Transverse colon (tissue), 4 donors: ENCODE measurements at regions not wholly inside any gene's neighbourhood (a gene's known extent, or its start where the extent isn't known, plus 50 kb on each side); places are given as distances from the start of the nearest gene placed in this dataset.

ENCODE experiments used
- DNase-seq: peaks from one replicate; pipeline ENCODE4 v3.0.0-alpha.2; 2019
- H3K27ac ChIP-seq, 4 donors: fragments of 200-600 bp; sonication (generic); 2 replicates each; pipeline ENCODE4 v1.5.1; 2016 to 2018; ENCODE audit warnings: inconsistent platforms in 4 of 4
- H3K27me3 ChIP-seq: fragments of 200-600 bp; sonication (generic); 2 replicates; pipeline ENCODE4 v1.5.1; 2017; ENCODE audit warnings: inconsistent platforms
- H3K36me3 ChIP-seq, 4 donors: fragments of 200-600 bp; sonication (generic); 2 replicates each; pipeline ENCODE4 v1.5.1; 2017 to 2019; ENCODE audit warnings: inconsistent platforms in 4 of 4
- H3K4me1 ChIP-seq, 4 donors: fragments of 200-600 bp; sonication (generic); 2 replicates each; pipeline ENCODE4 v1.5.1; 2017 to 2020; ENCODE audit warnings: inconsistent platforms in 4 of 4
- H3K4me3 ChIP-seq, 4 donors: fragments of 200-600 bp; sonication (generic); 1 replicate in 1 of 4; 2 replicates in 3 of 4; pipeline versions ENCODE4 v1.5.1 to v1.6.1; 2017 to 2019; ENCODE audit warnings: inconsistent platforms in 4 of 4
- H3K9me3 ChIP-seq, 2 donors: fragments of 200-600 bp; sonication (generic); 2 replicates each; pipeline ENCODE4 v1.5.1; 2017 to 2019; ENCODE audit warnings: inconsistent platforms in 2 of 2
- CTCF ChIP-seq, 5 experiments: fragments of 200-600 bp in 3 of 5; fragments of 450-650 bp in 2 of 5; sonication (generic) in 3 of 5; IDR thresholded peaks; 1 replicate in 2 of 5; 2 replicates in 3 of 5; pipeline ENCODE4 v1.5.1; 2016 to 2017; ENCODE audit warnings: antibody characterized with exemption in 5 of 5, inconsistent platforms in 3 of 5, mild to moderate bottlenecking in 2 of 5, moderate library complexity in 1 of 5
- EP300 ChIP-seq: sonication (generic); formaldehyde crosslinking; IDR thresholded peaks from one replicate; pipeline ENCODE4 v1.6.1; 2017; ENCODE audit warnings: antibody characterized with exemption, low read depth
- POLR2A ChIP-seq: fragments of 450-650 bp; IDR thresholded peaks from one replicate; pipeline ENCODE4 v1.6.1; 2016; ENCODE audit warnings: antibody characterized with exemption, mild to moderate bottlenecking, moderate library complexity
- POLR2AphosphoS5 ChIP-seq, 3 donors: sonication (generic); formaldehyde crosslinking; IDR thresholded peaks; one replicate each; pipeline ENCODE4 v1.6.1; 2016; ENCODE audit warnings: antibody characterized with exemption in 3 of 3
- WGBS, 2 donors: methylation state at CpG; one replicate each; pipeline ENCODE4 v1.1.5; 2018; ENCODE audit warnings: low coverage in 1 of 2; 5-methylcytosine and 5-hydroxymethylcytosine counted together
- in situ Hi-C, 4 donors: fragments of 200-750 bp; cut with MboI; loops; one replicate each; pipeline versions ENCODE4 v1.15.0 to v1.15.1; 2017; ENCODE audit warnings: low sequenced_read_pairs in 3 of 4, low pct_ligation_motif_present in 1 of 4, low pct_unique_long_range_greater_than_20kb in 1 of 4
- intact Hi-C: fragments of 100-400 bp; cut with DNase I; formaldehyde crosslinking; loops from one replicate; pipeline ENCODE4 v1.15.1; 2023; ENCODE audit warnings: low total_unique reads

GRCh38 chr20:11406877-11407276 is 510.8 kb upstream of the BTBD3 start:
- in situ Hi-C loops = no loop called here

GRCh38 chr20:11409561-11409960 is 508.1 kb upstream of the BTBD3 start:
- intact Hi-C loops (no loop called here), in situ Hi-C loops (no loop called here)
- Histone ChIP-seq H3K36me3 (no peaks in the 10 kb centered on the region), H3K27me3 (no peaks in the 10 kb centered on the region), H3K4me1 (no peaks in the 10 kb centered on the region), H3K27ac (no peak overlapping the region), H3K9me3 (no peaks in the 10 kb centered on the region), H3K4me3 (no peak overlapping the region)
- no peak for TF ChIP-seq POLR2AphosphoS5 (IDR thresholded peaks at IDR 0.05)
- TF ChIP-seq POLR2A = no peak
- no peak for TF ChIP-seq CTCF (IDR thresholded peaks at IDR 0.05)
- no peak for TF ChIP-seq EP300
- DNase-seq = no peak

More at GRCh38 chr20:11406877-11407276, 510.8 kb upstream of the BTBD3 start:
- Histone ChIP-seq H3K27me3 (no peaks in the 10 kb centered on the region), H3K4me1 (no peaks in the 10 kb centered on the region), H3K36me3 (no peaks in the 10 kb centered on the region), H3K27ac (no peak overlapping the region), H3K9me3 (no peaks in the 10 kb centered on the region), H3K4me3 (no peak overlapping the region)
- 76 to 83% methylated on average over 1 to 6 of the region's 6 CpGs for WGBS, 2 donors
- TF ChIP-seq POLR2A = no peak
- intact Hi-C loops = no loop called here
- no peak for DNase-seq

GRCh38 chr20:11411765-11412164 is 505.9 kb upstream of the BTBD3 start:
- Histone ChIP-seq H3K4me1 (no peaks in the 10 kb centered on the region), H3K27me3 (no peaks in the 10 kb centered on the region), H3K36me3 (no peaks in the 10 kb centered on the region), H3K9me3 (no peaks in the 10 kb centered on the region), H3K27ac (no peak overlapping the region), H3K4me3 (no peak overlapping the region)
- in situ Hi-C loops = no loop called here
- intact Hi-C loops = no loop called here
- WGBS, 2 donors = 83 to 92% methylated on average over 11 of the region's 11 CpGs
- no peak for TF ChIP-seq POLR2AphosphoS5 (IDR thresholded peaks at IDR 0.05)
- no peak for TF ChIP-seq EP300
- no peak for TF ChIP-seq POLR2A
- no peak for TF ChIP-seq CTCF (IDR thresholded peaks at IDR 0.05)
- no peak for DNase-seq

GRCh38 chr20:11426948-11427347 is 490.7 kb upstream of the BTBD3 start:
- H3K9me3 ChIP-seq = no peaks in the 10 kb centered on the region
- intact Hi-C loops (no loop called here), in situ Hi-C loops (no loop called here)
- TF ChIP-seq POLR2AphosphoS5 (IDR thresholded peaks at IDR 0.05) (no peak), CTCF (IDR thresholded peaks at IDR 0.05) (no peak), POLR2A (no peak), EP300 (no peak)
- no peak overlapping the region for H3K4me3 ChIP-seq
- H3K36me3 ChIP-seq = no peaks in the 10 kb centered on the region
- peaks cover 0 to 3% (median 0%) of the 10 kb centered on the region in 4 donors for H3K4me1 ChIP-seq
- DNase-seq = no peak
- H3K27ac ChIP-seq = no peak overlapping the region
- WGBS, 2 donors = 62 to 74% methylated on average over 3 of the region's 3 CpGs
- H3K27me3 ChIP-seq = no peaks in the 10 kb centered on the region

- 60 to 69% methylated on average over 2 of the region's 2 CpGs for WGBS, 2 donors
- TF ChIP-seq POLR2A = no peak
- TF ChIP-seq EP300 = no peak
- no peak for TF ChIP-seq CTCF (IDR thresholded peaks at IDR 0.05)
- peaks cover 0 to 3% (median 0%) of the 10 kb centered on the region in 4 donors for H3K4me1 ChIP-seq
- no peak overlapping the region for H3K4me3 ChIP-seq
- intact Hi-C loops (no loop called here), in situ Hi-C loops (no loop called here)
- no peak overlapping the region for H3K27ac ChIP-seq
- no peak for DNase-seq
- H3K36me3 ChIP-seq = no peaks in the 10 kb centered on the region
- H3K27me3 ChIP-seq = no peaks in the 10 kb centered on the region
- H3K9me3 ChIP-seq = no peaks in the 10 kb centered on the region
Observed at GRCh38 chr20:11429168-11429567, 488.5 kb upstream of the BTBD3 start.
